Testis (tissue), 2 donors: ENCODE measurements at regions not wholly inside any gene's neighbourhood (a gene's known extent, or its start where the extent isn't known, plus 50 kb on each side); places are given as distances from the start of the nearest gene placed in this dataset.

Source experiments
- DNase-seq: peaks from one replicate; pipeline ENCODE4 v3.0.0-alpha.2; 2019
- H3K27ac ChIP-seq, 2 donors: fragments of 200-600 bp; sonication (generic); one replicate each; pipeline ENCODE4 v1.5.1; 2019
- H3K27me3 ChIP-seq: fragments of 200-600 bp; sonication (generic); one replicate; pipeline ENCODE4 v1.5.1; 2019
- H3K36me3 ChIP-seq: fragments of 200-600 bp; sonication (generic); one replicate; pipeline ENCODE4 v1.5.1; 2017; ENCODE audit warnings: low read depth; ENCODE audit errors: missing control alignments
- H3K4me1 ChIP-seq: fragments of 200-600 bp; sonication (generic); one replicate; pipeline ENCODE4 v1.5.1; 2019
- H3K4me3 ChIP-seq, 2 donors: fragments of 200-600 bp; sonication (generic); one replicate each; pipeline ENCODE4 v1.5.1; 2017 to 2019
- H3K9me3 ChIP-seq: fragments of 200-600 bp; sonication (generic); one replicate; pipeline ENCODE4 v1.5.1; 2017
- CTCF ChIP-seq, 3 experiments: fragments of 450-650 bp in 2 of 3; fragments of 200-600 bp in 1 of 3; sonication (generic) in 1 of 3; IDR thresholded peaks; one replicate each; pipeline ENCODE4 v1.5.1; 2016 to 2019; ENCODE audit warnings: antibody characterized with exemption in 3 of 3, mild to moderate bottlenecking in 2 of 3, moderate library complexity in 1 of 3
- POLR2A ChIP-seq: fragments of 450-650 bp; IDR thresholded peaks from one replicate; pipeline ENCODE4 v1.6.1; 2017; ENCODE audit warnings: antibody characterized with exemption, mild to moderate bottlenecking, moderate library complexity
- whole genome bisulfite sequencing, 2 donors: methylation state at CpG; one replicate each; pipeline ENCODE4 v1.1.5; 2018; 5-methylcytosine and 5-hydroxymethylcytosine counted together
- intact Hi-C: fragments of 100-400 bp; cut with DNase I; formaldehyde crosslinking; loops from one replicate; pipeline ENCODE4 v1.15.1; 2023; ENCODE audit warnings: low total_unique reads

GRCh38 chr4:105002278-105002677, 144.4 kb upstream of the TET2 start:
- H3K4me3 ChIP-seq: no peak overlapping the region
- TF ChIP-seq POLR2A (no peak), CTCF (IDR thresholded peaks at IDR 0.05) (no peak)
- H3K36me3 ChIP-seq: no peaks in the 10 kb centered on the region
- no peak overlapping the region for H3K27ac ChIP-seq
- 84 to 97% methylated on average over 6 of the region's 6 CpGs for WGBS, 2 donors
- H3K9me3 ChIP-seq: no peaks in the 10 kb centered on the region
- intact Hi-C loops: no loop called here
- H3K27me3 ChIP-seq: no peaks in the 10 kb centered on the region
- H3K4me1 ChIP-seq: no peaks in the 10 kb centered on the region
- no peak for DNase-seq

- Histone ChIP-seq H3K4me3 (no peak overlapping the region), H3K27me3 (no peaks in the 10 kb centered on the region)
- intact Hi-C loops: no loop called here
Measured at GRCh38 chr4:105014234-105014633, 132.4 kb upstream of the TET2 start.

GRCh38 chr4:105014635-105015034, 132.0 kb upstream of the TET2 start:
- Histone ChIP-seq H3K27me3 (no peaks in the 10 kb centered on the region), H3K4me3 (no peak overlapping the region), H3K4me1 (no peaks in the 10 kb centered on the region), H3K27ac (no peak overlapping the region), H3K36me3 (no peaks in the 10 kb centered on the region), H3K9me3 (no peaks in the 10 kb centered on the region)
- WGBS, 2 donors: 77 to 82% methylated on average over 4 of the region's 4 CpGs
- intact Hi-C loops: no loop called here
- DNase-seq: no peak
- TF ChIP-seq POLR2A (no peak), CTCF (IDR thresholded peaks at IDR 0.05) (no peak)

More at GRCh38 chr4:105014234-105014633, 132.4 kb upstream of the TET2 start:
- Histone ChIP-seq H3K36me3 (no peaks in the 10 kb centered on the region), H3K4me1 (no peaks in the 10 kb centered on the region), H3K27ac (no peak overlapping the region), H3K9me3 (no peaks in the 10 kb centered on the region)
- DNase-seq: no peak
- TF ChIP-seq CTCF (IDR thresholded peaks at IDR 0.05) (no peak), POLR2A (no peak)

GRCh38 chr4:105015750-105016149, 130.9 kb upstream of the TET2 start:
- H3K27ac ChIP-seq: no peak overlapping the region
- H3K4me1 ChIP-seq: no peaks in the 10 kb centered on the region
- no peaks in the 10 kb centered on the region for H3K9me3 ChIP-seq
- H3K4me3 ChIP-seq: no peak overlapping the region
- 93 to 96% methylated on average over 3 of the region's 3 CpGs for WGBS, 2 donors
- TF ChIP-seq POLR2A: no peak
- TF ChIP-seq CTCF (IDR thresholded peaks at IDR 0.05): no peak
- intact Hi-C loops: no loop called here
- no peak for DNase-seq
- no peaks in the 10 kb centered on the region for H3K27me3 ChIP-seq
- no peaks in the 10 kb centered on the region for H3K36me3 ChIP-seq

- Histone ChIP-seq H3K36me3 (no peaks in the 10 kb centered on the region), H3K9me3 (no peaks in the 10 kb centered on the region), H3K4me3 (no peak overlapping the region), H3K27me3 (no peaks in the 10 kb centered on the region), H3K4me1 (no peaks in the 10 kb centered on the region), H3K27ac (no peak overlapping the region)
- intact Hi-C loops: no loop called here
- 70 to 84% methylated on average over 5 to 6 of the region's 6 CpGs for WGBS, 2 donors
- TF ChIP-seq POLR2A (no peak), CTCF (IDR thresholded peaks at IDR 0.05) (no peak)
- DNase-seq: no peak
Measured at GRCh38 chr4:105022811-105023667, 123.6 kb upstream of the TET2 start.
